NCI-H446 (cell line): ENCODE measurements at regions not wholly inside any gene's neighbourhood (a gene's known extent, or its start where the extent isn't known, plus 50 kb on each side); places are given as distances from the start of the nearest gene placed in this dataset.

Experiments
- DNase-seq, 2 experiments: peaks; one replicate each; lab custom pipeline; 2025; lab: John Stamatoyannopoulos, UW

GRCh38 chr18:53649621-53650020 is 574.8 kb downstream of the MBD2 start:
- no peak for DNase-seq

GRCh38 chr18:53644799-53645471 is 579.5 kb downstream of the MBD2 start:
- peak; percentile 9 to 78 for DNase-seq

GRCh38 chr18:53639687-53640086 is 584.8 kb downstream of the MBD2 start:
- peak; percentile 6 to 31 for DNase-seq

- DNase-seq, result no peak
Observed at GRCh38 chr18:53629337-53629736, 595.1 kb downstream of the MBD2 start.

- DNase-seq, result no peak
Observed at GRCh38 chr18:53625997-53626599, 598.4 kb downstream of the MBD2 start.

GRCh38 chr18:53610957-53611356 is 613.5 kb downstream of the MBD2 start:
- DNase-seq, result no peak

- DNase-seq, result no peak
Observed at GRCh38 chr18:53606792-53607191, 617.7 kb downstream of the MBD2 start.

- no peak for DNase-seq
Observed at GRCh38 chr18:53605198-53605597, 619.3 kb downstream of the MBD2 start.

GRCh38 chr18:53603276-53603675 is 621.2 kb downstream of the MBD2 start:
- peak; percentile 53 to 67 for DNase-seq

GRCh38 chr18:53601344-53601743 is 623.1 kb downstream of the MBD2 start:
- DNase-seq, result no peak

GRCh38 chr18:53586923-53587322 is 637.5 kb downstream of the MBD2 start:
- no peak for DNase-seq
